A549 (cell line): ENCODE measurements at regions not wholly inside any gene's neighbourhood (a gene's known extent, or its start where the extent isn't known, plus 50 kb on each side); places are given as distances from the start of the nearest gene placed in this dataset.

Source experiments
- ATAC-seq, 2 experiments: fragments of 200-7000 bp in 1 of 2; fragments of >200 bp in 1 of 2; cut with Nextera tagmentation in 1 of 2; cut with Tn5 transposase in 1 of 2; 3 replicates each; pipeline versions ENCODE4 v1.8.0 to v1.9.1; 2018 to 2020; ENCODE audit warnings: mild to moderate bottlenecking in 1 of 2, moderate library complexity in 1 of 2
- CTCF ChIA-PET: fragments of 300-600 bp; sonication (Branson Sonifier 250); formaldehyde crosslinking; extraction: SDS; loops from one replicate; lab custom pipeline; 2021; ENCODE audit warnings: antibody characterized with exemption, inconsistent platforms; lab: Yijun Ruan, JAX
- POLR2A ChIA-PET: fragments of 350-600 bp; formaldehyde crosslinking; extraction: SDS; loops from one replicate; lab custom pipeline; 2021; ENCODE audit warnings: antibody characterized with exemption, inconsistent platforms; lab: Yijun Ruan, JAX
- DNase-seq, 2 experiments: peaks; one replicate each; pipeline versions ENCODE4 v3.0.0 to v3.0.0-alpha.2; 2011 to 2016; ENCODE audit warnings: low read depth in 1 of 2, low spot score in 1 of 2
- FAIRE-seq: peaks from 2 replicates; lab custom pipeline; 2011; peaks lifted over from hg19 to GRCh38; lab: Jason Lieb, UNC
- H3K27ac ChIP-seq, 2 experiments: fragments of >200 bp; sonication (Bioruptor Twin); formaldehyde crosslinking; 3 replicates each; pipeline ENCODE4 v1.5.1; 2016 to 2017
- H3K4me1 ChIP-seq: fragments of >200 bp; sonication (Bioruptor Twin); formaldehyde crosslinking; 3 replicates; pipeline ENCODE4 v1.6.1; 2016
- H3K4me2 ChIP-seq: fragments of >200 bp; sonication (Bioruptor Twin); formaldehyde crosslinking; 3 replicates; pipeline ENCODE4 v1.6.1; 2016
- H3K4me3 ChIP-seq: fragments of >200 bp; sonication (Bioruptor Twin); formaldehyde crosslinking; 3 replicates; pipeline ENCODE4 v1.5.1; 2016
- H3K9me3 ChIP-seq: fragments of >200 bp; sonication (Bioruptor Twin); formaldehyde crosslinking; 3 replicates; pipeline ENCODE4 v1.6.1; 2016
- ATOH8 ChIP-seq: fragments of 250-450 bp; sonication (Bioruptor Pico); IDR thresholded peaks from 2 replicates; pipeline ENCODE4 v1.5.0; 2020; ENCODE audit warnings: low read depth, mild to moderate bottlenecking, moderate library complexity
- CEBPB ChIP-seq, 2 experiments: fragments of >200 bp in 1 of 2; sonication (Bioruptor Twin) in 1 of 2; formaldehyde crosslinking in 1 of 2; IDR thresholded peaks; 2 replicates each; pipeline ENCODE4 v1.6.1; 2012 to 2016
- CHD4 ChIP-seq: fragments of 200-600 bp; sonication (generic); IDR thresholded peaks from 2 replicates; pipeline ENCODE4 v1.6.1; 2016; ENCODE audit warnings: antibody characterized with exemption, mild to moderate bottlenecking, borderline replicate concordance
- E2F6 ChIP-seq: IDR thresholded peaks from 2 replicates; pipeline ENCODE4 v1.6.1; 2012; ENCODE audit warnings: low read depth, borderline replicate concordance
- FOSB ChIP-seq: fragments of 250-450 bp; sonication (Bioruptor Pico); IDR thresholded peaks from 2 replicates; pipeline ENCODE4 v1.5.0; 2020; ENCODE audit warnings: mild to moderate bottlenecking, moderate library complexity
- GATA3 ChIP-seq: IDR thresholded peaks from 2 replicates; pipeline ENCODE4 v1.6.1; 2012; ENCODE audit warnings: borderline replicate concordance
- HDAC2 ChIP-seq: fragments of 200-600 bp; sonication (generic); IDR thresholded peaks from 2 replicates; pipeline ENCODE4 v1.6.1; 2016
- HOXA7 ChIP-seq: fragments of 250-450 bp; sonication (Bioruptor Pico); IDR thresholded peaks from 2 replicates; pipeline ENCODE4 v1.5.0; 2020; ENCODE audit warnings: mild to moderate bottlenecking, moderate library complexity
- HOXB5 ChIP-seq: fragments of 250-450 bp; sonication (Bioruptor Pico); IDR thresholded peaks from 2 replicates; pipeline ENCODE4 v1.5.0; 2020; ENCODE audit warnings: mild to moderate bottlenecking, moderate library complexity
- JUN ChIP-seq, 2 experiments: fragments of >200 bp; sonication (Bioruptor Twin); formaldehyde crosslinking; IDR thresholded peaks; 2 replicates in 1 of 2; 3 replicates in 1 of 2; pipeline ENCODE4 v1.6.1; 2016 to 2017
- JUNB ChIP-seq: fragments of >200 bp; sonication (Bioruptor Twin); formaldehyde crosslinking; IDR thresholded peaks from 2 replicates; pipeline ENCODE4 v1.6.1; 2016
- KDM1A ChIP-seq: fragments of 200-600 bp; sonication (generic); IDR thresholded peaks from 2 replicates; pipeline ENCODE4 v1.6.1; 2016; ENCODE audit warnings: low read depth, mild to moderate bottlenecking
- KDM5A ChIP-seq: fragments of 200-600 bp; sonication (generic); IDR thresholded peaks from 2 replicates; pipeline ENCODE4 v1.6.1; 2016; ENCODE audit warnings: antibody characterized with exemption, mild to moderate bottlenecking
- MAFK ChIP-seq: fragments of 450-650 bp; IDR thresholded peaks from 2 replicates; pipeline ENCODE4 v1.6.1; 2014; ENCODE audit not compliant: partially characterized antibody
- NR3C1 ChIP-seq: fragments of >200 bp; sonication (Bioruptor Twin); formaldehyde crosslinking; IDR thresholded peaks from 3 replicates; pipeline ENCODE4 v1.6.1; 2017
- PBX3 ChIP-seq: IDR thresholded peaks from 2 replicates; pipeline ENCODE4 v1.6.1; 2012
- REST ChIP-seq: fragments of 200-600 bp; sonication (generic); IDR thresholded peaks from 2 replicates; pipeline ENCODE4 v1.6.1; 2016; ENCODE audit warnings: antibody characterized with exemption, mild to moderate bottlenecking, moderate library complexity
- RFX5 ChIP-seq: fragments of 450-650 bp; IDR thresholded peaks from 2 replicates; pipeline ENCODE4 v1.7.1; 2014; ENCODE audit warnings: antibody characterized with exemption, mild to moderate bottlenecking, moderate library complexity
- TP53 ChIP-seq: fragments of 250-450 bp; sonication (Bioruptor Pico); IDR thresholded peaks from 2 replicates; pipeline ENCODE4 v1.5.0; 2021; ENCODE audit warnings: mild to moderate bottlenecking, moderate library complexity
- USF2 ChIP-seq: fragments of 450-650 bp; IDR thresholded peaks from 2 replicates; pipeline ENCODE4 v1.6.1; 2014; ENCODE audit warnings: antibody characterized with exemption
- ZFP36 ChIP-seq: fragments of 450-650 bp; IDR thresholded peaks from 2 replicates; pipeline ENCODE4 v1.6.1; 2014; ENCODE audit warnings: borderline replicate concordance; ENCODE audit not compliant: partially characterized antibody
- WGBS: methylation state at CpG from one replicate; pipeline ENCODE4 v1.1.6; 2017; ENCODE audit errors: missing lambda C conversion rate; 5-methylcytosine and 5-hydroxymethylcytosine counted together

GRCh38 chr4:97153042-97153441, 990.2 kb downstream of the STPG2 start:
- peak in 1 of 2 experiments; percentile 1 for DNase-seq
- 52% methylated on average over 1 of the region's 1 CpG for WGBS
- Histone ChIP-seq H3K4me3 (no peak overlapping the region), H3K4me1 (no peaks in the 10 kb centered on the region), H3K9me3 (no peaks in the 10 kb centered on the region), H3K27ac (no peak overlapping the region)
- CTCF ChIA-PET: interaction anchor here (0.6 kb wide), 1 partner anchor 24 kb away, joined by 3 read pairs; no protein-coding TSS in a partner anchor
- POLR2A ChIA-PET: no interaction called here
- ATAC-seq: no peak
- TF ChIP-seq CEBPB (IDR thresholded peaks at IDR 0.05): peak in 1 of 2 experiments; percentile 42; a peak in 1 of 4 replicates
- no peak for TF ChIP-seq FOSB
- TF ChIP-seq, all 56 proteins: peak for 1
- FAIRE-seq: no peak
- H3K4me2 ChIP-seq: no peak overlapping the region

GRCh38 chr4:97159625-97160024, 983.7 kb downstream of the STPG2 start:
- ATAC-seq: no peak
- Histone ChIP-seq H3K9me3 (no peaks in the 10 kb centered on the region), H3K4me3 (no peak overlapping the region), H3K4me2 (no peak overlapping the region), H3K4me1 (no peaks in the 10 kb centered on the region), H3K27ac (no peak overlapping the region)
- ChIA-PET POLR2A (no interaction called here), CTCF (no interaction called here)
- no peak for FAIRE-seq
- no peak for DNase-seq
- TF ChIP-seq JUN (IDR thresholded peaks at IDR 0.05) (no peak), TP53 (CRISPR knock-in tag) (no peak), REST (no peak), PBX3 (no peak)
- 15% methylated on average over 1 of the region's 1 CpG for WGBS

GRCh38 chr4:97185233-97185632, 958.0 kb downstream of the STPG2 start:
- DNase-seq (no peak), FAIRE-seq (no peak), ATAC-seq (no peak)
- H3K27ac ChIP-seq: no peak overlapping the region
- H3K4me3 ChIP-seq: no peak overlapping the region
- no peaks in the 10 kb centered on the region for H3K4me1 ChIP-seq
- no peaks in the 10 kb centered on the region for H3K9me3 ChIP-seq
- ChIA-PET CTCF (no interaction called here), POLR2A (no interaction called here)
- no peak overlapping the region for H3K4me2 ChIP-seq
- TF ChIP-seq HOXB5 (CRISPR knock-in tag) (no peak), CHD4 (no peak), ATOH8 (CRISPR knock-in tag) (no peak), PBX3 (no peak), MAFK (no peak), ZFP36 (no peak), GATA3 (no peak), E2F6 (no peak), KDM5A (no peak), KDM1A (no peak), NR3C1 (no peak), HOXA7 (CRISPR knock-in tag) (no peak), JUNB (no peak), RFX5 (no peak), USF2 (no peak), TP53 (CRISPR knock-in tag) (no peak), HDAC2 (no peak)
